ENCODE measurements at regions not wholly inside any gene's neighbourhood (a gene's known extent, or its start where the extent isn't known, plus 50 kb on each side); places are given as distances from the start of the nearest gene placed in this dataset.

GRCh38 chr1:68970571-68970970 lies 473.7 kb upstream of the DEPDC1 start:
- DNase-seq = no peak

GRCh38 chr1:68973459-68974244 lies 476.8 kb upstream of the DEPDC1 start:
- no peak for DNase-seq

- DNase-seq = no peak
These were observed 477.6 kb upstream of the DEPDC1 start for GRCh38 chr1:68974447-68974846.

GRCh38 chr1:68975212-68975933 lies 478.5 kb upstream of the DEPDC1 start:
- no peak for DNase-seq

- DNase-seq = no peak
These were observed 480.2 kb upstream of the DEPDC1 start for GRCh38 chr1:68976916-68977610.

- no peak for DNase-seq
These were observed 483.0 kb upstream of the DEPDC1 start for GRCh38 chr1:68979891-68980290.

GRCh38 chr1:68984289-68984688 lies 487.4 kb upstream of the DEPDC1 start:
- no peak for DNase-seq

GRCh38 chr1:68994096-68994495 lies 497.2 kb upstream of the DEPDC1 start:
- DNase-seq = no peak

GRCh38 chr1:69016468-69016867 lies 519.6 kb upstream of the DEPDC1 start:
- no peak for DNase-seq

GRCh38 chr1:69029649-69030048 lies 532.8 kb upstream of the DEPDC1 start:
- no peak for DNase-seq

- DNase-seq = no peak
These were observed 529.3 kb upstream of the LRRC7 start for GRCh38 chr1:69038379-69038778.

- no peak for DNase-seq
These were observed 522.1 kb upstream of the LRRC7 start for GRCh38 chr1:69045572-69045971.

GRCh38 chr1:69055194-69055593 lies 512.5 kb upstream of the LRRC7 start:
- peak; percentile 59 for DNase-seq

GRCh38 chr1:69058454-69058853 lies 509.3 kb upstream of the LRRC7 start:
- no peak for DNase-seq

- DNase-seq = no peak
These were observed 496.9 kb upstream of the LRRC7 start for GRCh38 chr1:69070660-69071373.

- DNase-seq = peak; percentile 29
These were observed 494.5 kb upstream of the LRRC7 start for GRCh38 chr1:69073176-69073575.

- no peak for DNase-seq
These were observed 491.1 kb upstream of the LRRC7 start for GRCh38 chr1:69076631-69077030.

GRCh38 chr1:69077198-69077597 lies 490.5 kb upstream of the LRRC7 start:
- DNase-seq = no peak

- no peak for DNase-seq
These were observed 490.1 kb upstream of the LRRC7 start for GRCh38 chr1:69077633-69078032.

GRCh38 chr1:69081668-69082067 lies 486.1 kb upstream of the LRRC7 start:
- no peak for DNase-seq

- no peak for DNase-seq
These were observed 485.4 kb upstream of the LRRC7 start for GRCh38 chr1:69082312-69082711.

- no peak for DNase-seq
These were observed 481.6 kb upstream of the LRRC7 start for GRCh38 chr1:69086148-69086547.

- no peak for DNase-seq
These were observed 479.2 kb upstream of the LRRC7 start for GRCh38 chr1:69088571-69088970.
